ENCODE measurements at regions not wholly inside any gene's neighbourhood (a gene's known extent, or its start where the extent isn't known, plus 50 kb on each side); places are given as distances from the start of the nearest gene placed in this dataset.
"Not testable (repeated sequence)": the region's sequence is repeated elsewhere in the genome, so short reads cannot be mapped to it uniquely, and the experiment has no call there.

- POLR2A ChIA-PET = no interaction called here
- CTCF ChIA-PET = no interaction called here
Measured at GRCh38 chr2:59196491-59196890, 955.4 kb upstream of the FANCL start.

- CTCF ChIA-PET = no interaction called here
- POLR2A ChIA-PET = no interaction called here
Measured at GRCh38 chr2:59195851-59196250, 954.7 kb upstream of the FANCL start.

- ChIA-PET CTCF (no interaction called here), POLR2A (no interaction called here)
Measured at GRCh38 chr2:59191781-59192180, 950.7 kb upstream of the FANCL start.

- POLR2A ChIA-PET = no interaction called here
Measured at GRCh38 chr2:59190518-59190917, 949.4 kb upstream of the FANCL start.

GRCh38 chr2:59184276-59185020 lies 943.3 kb upstream of the FANCL start:
- ChIA-PET POLR2A (no interaction called here), CTCF (no interaction called here)

More at GRCh38 chr2:59190518-59190917, 949.4 kb upstream of the FANCL start:
- CTCF ChIA-PET = no interaction called here

- POLR2A ChIA-PET = no interaction called here
- CTCF ChIA-PET = no interaction called here
Measured at GRCh38 chr2:59183070-59183469, 941.9 kb upstream of the FANCL start.

GRCh38 chr2:59182249-59182648 lies 941.1 kb upstream of the FANCL start:
- POLR2A ChIA-PET = no interaction called here
- CTCF ChIA-PET = no interaction called here

GRCh38 chr2:59181347-59181746 lies 940.2 kb upstream of the FANCL start:
- ChIA-PET CTCF (no interaction called here), POLR2A (no interaction called here)

GRCh38 chr2:59180621-59181020 lies 939.5 kb upstream of the FANCL start:
- POLR2A ChIA-PET = no interaction called here
- CTCF ChIA-PET = no interaction called here

- CTCF ChIA-PET = no interaction called here
Measured at GRCh38 chr2:59180111-59180510, 939.0 kb upstream of the FANCL start.

GRCh38 chr2:59177748-59178147 lies 936.6 kb upstream of the FANCL start:
- CTCF ChIA-PET = no interaction called here
- POLR2A ChIA-PET = no interaction called here

More at GRCh38 chr2:59180111-59180510, 939.0 kb upstream of the FANCL start:
- POLR2A ChIA-PET = no interaction called here

GRCh38 chr2:59176737-59177136 lies 935.6 kb upstream of the FANCL start:
- CTCF ChIA-PET = no interaction called here
- POLR2A ChIA-PET = no interaction called here

- ChIA-PET POLR2A (no interaction called here), CTCF (no interaction called here)
Measured at GRCh38 chr2:59174536-59175243, 933.6 kb upstream of the FANCL start.

GRCh38 chr2:59173325-59173724 lies 932.2 kb upstream of the FANCL start:
- CTCF ChIA-PET = no interaction called here
- POLR2A ChIA-PET = no interaction called here

- CTCF ChIA-PET = no interaction called here
- POLR2A ChIA-PET = no interaction called here
Measured at GRCh38 chr2:59171019-59171418, 929.9 kb upstream of the FANCL start.

- ChIA-PET POLR2A (no interaction called here), CTCF (no interaction called here)
Measured at GRCh38 chr2:59168766-59169165, 927.6 kb upstream of the FANCL start.

GRCh38 chr2:59167514-59167913 lies 926.4 kb upstream of the FANCL start:
- ChIA-PET CTCF (no interaction called here), POLR2A (no interaction called here)

GRCh38 chr2:59157908-59158307 lies 916.8 kb upstream of the FANCL start:
- CTCF ChIA-PET, POLR2A ChIA-PET: not testable (repeated sequence)

GRCh38 chr2:59151805-59152204 lies 910.7 kb upstream of the FANCL start:
- POLR2A ChIA-PET = no interaction called here
- CTCF ChIA-PET = no interaction called here

- POLR2A ChIA-PET = no interaction called here
- CTCF ChIA-PET = no interaction called here
Measured at GRCh38 chr2:59150217-59150849, 909.2 kb upstream of the FANCL start.

GRCh38 chr2:59149271-59149670 lies 908.1 kb upstream of the FANCL start:
- POLR2A ChIA-PET = no interaction called here
- CTCF ChIA-PET = no interaction called here

- ChIA-PET CTCF (no interaction called here), POLR2A (no interaction called here)
Measured at GRCh38 chr2:59112258-59112657, 871.1 kb upstream of the FANCL start.

Data from activated CD8-positive, alpha-beta memory T cell treated with anti-CD3 and anti-CD28 coated beads for 36 hours (primary cell).